Astrocyte (in vitro differentiated cells and primary cell): ENCODE measurements at regions not wholly inside any gene's neighbourhood (a gene's known extent, or its start where the extent isn't known, plus 50 kb on each side); places are given as distances from the start of the nearest gene placed in this dataset.
A peak's percentile ranks its signal among the peaks of the same experiment; 100 is the strongest.

Experiments
- DNase-seq: peaks from one replicate; pipeline ENCODE4 v3.0.0-alpha.2; 2010; ENCODE audit warnings: low read depth
- FAIRE-seq: peaks from 2 replicates; lab custom pipeline; 2011; peaks lifted over from hg19 to GRCh38; lab: Jason Lieb, UNC
- H2AFZ ChIP-seq: 2 replicates; pipeline ENCODE4 v1.6.0; 2012; ENCODE audit warnings: low read depth, low read length, inconsistent platforms
- H3K27ac ChIP-seq: 2 replicates; pipeline ENCODE4 v1.5.1; 2011; ENCODE audit warnings: low read depth, low read length, inconsistent platforms
- H3K27me3 ChIP-seq: 2 replicates; pipeline ENCODE4 v1.6.0; 2011; ENCODE audit warnings: low read length, inconsistent platforms; ENCODE audit not compliant: insufficient read depth
- H3K36me3 ChIP-seq: 2 replicates; pipeline ENCODE4 v1.5.1; 2011; ENCODE audit warnings: low read length, inconsistent platforms; ENCODE audit not compliant: insufficient read depth
- H3K4me1 ChIP-seq: 2 replicates; pipeline ENCODE4 v1.5.1; 2011; ENCODE audit warnings: low read length, inconsistent platforms; ENCODE audit not compliant: insufficient read depth
- H3K4me2 ChIP-seq: 2 replicates; pipeline ENCODE4 v1.6.0; 2012; ENCODE audit warnings: low read length, inconsistent platforms
- H3K4me3 ChIP-seq: 2 replicates; pipeline ENCODE4 v1.5.1; 2011; ENCODE audit warnings: low read depth, mild to moderate bottlenecking, low read length, inconsistent platforms; ENCODE audit not compliant: insufficient read depth
- H3K79me2 ChIP-seq: 2 replicates; pipeline ENCODE4 v1.6.0; 2012; ENCODE audit warnings: mild to moderate bottlenecking, low read length, inconsistent platforms; ENCODE audit not compliant: insufficient read depth
- H3K9ac ChIP-seq: 2 replicates; pipeline ENCODE4 v1.6.0; 2012; ENCODE audit warnings: mild to moderate bottlenecking, low read length, inconsistent platforms
- H3K9me3 ChIP-seq: 2 replicates; pipeline ENCODE4 v1.5.1; 2012; ENCODE audit warnings: low read depth, mild to moderate bottlenecking, low read length, inconsistent platforms; ENCODE audit not compliant: insufficient read depth
- H4K20me1 ChIP-seq: 2 replicates; pipeline ENCODE4 v1.6.0; 2012; ENCODE audit warnings: low read length, inconsistent platforms; ENCODE audit not compliant: insufficient read depth
- H3K27ac Mint-ChIP-seq: one replicate; pipeline ENCODE4 v1.8.0; 2021; ENCODE audit warnings: mild to moderate bottlenecking, mixed read lengths; ENCODE audit not compliant: unreplicated experiment
- H3K27me3 Mint-ChIP-seq: one replicate; pipeline ENCODE4 v1.8.0; 2021; ENCODE audit warnings: low read depth, mixed read lengths; ENCODE audit not compliant: unreplicated experiment
- H3K36me3 Mint-ChIP-seq: one replicate; pipeline ENCODE4 v1.8.0; 2021; ENCODE audit warnings: low read depth, mixed read lengths; ENCODE audit not compliant: unreplicated experiment
- H3K4me1 Mint-ChIP-seq: one replicate; pipeline ENCODE4 v1.8.0; 2021; ENCODE audit warnings: low read depth, mixed read lengths; ENCODE audit not compliant: unreplicated experiment
- H3K4me3 Mint-ChIP-seq: one replicate; pipeline ENCODE4 v1.8.0; 2021; ENCODE audit warnings: mild to moderate bottlenecking, moderate library complexity, mixed read lengths; ENCODE audit not compliant: unreplicated experiment
- H3K9me3 Mint-ChIP-seq: one replicate; pipeline ENCODE4 v1.8.0; 2021; ENCODE audit warnings: mild to moderate bottlenecking, mixed read lengths; ENCODE audit not compliant: unreplicated experiment
- EZH2 ChIP-seq: IDR thresholded peaks from 2 replicates; pipeline ENCODE4 v1.6.1; 2012; ENCODE audit warnings: mild to moderate bottlenecking, low read length, inconsistent platforms; ENCODE audit not compliant: insufficient read depth
- TF ChIP-seq, protein P1 (sequence below): IDR thresholded peaks from 2 replicates; pipeline ENCODE4 v1.5.1; 2011; ENCODE audit warnings: low read depth, mild to moderate bottlenecking, inconsistent platforms, low read length, moderate library complexity; ENCODE audit not compliant: insufficient read depth

DNA sequence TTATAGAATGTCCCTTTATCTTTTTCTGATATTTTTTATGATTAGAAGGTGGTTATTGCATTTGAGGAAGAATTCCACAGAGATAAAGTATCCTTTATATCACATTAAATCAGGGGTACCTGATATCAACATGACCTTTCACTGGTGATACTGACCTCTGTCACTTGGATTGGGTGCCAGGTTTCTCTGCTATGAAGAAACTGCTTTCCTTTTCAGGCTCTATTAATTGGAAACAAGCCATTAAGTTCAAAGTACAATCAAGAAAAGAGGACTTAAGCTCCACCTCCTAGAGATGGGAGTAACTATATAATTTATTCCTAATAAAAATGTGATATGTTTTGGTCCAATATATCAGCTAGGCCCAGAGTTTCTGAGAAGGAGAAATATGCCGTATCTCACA lies 514.6 kb upstream of the TYRP1 start:
- FAIRE-seq, result no peak
- H3K27ac Mint-ChIP-seq, result no peak overlapping the region
- no peak overlapping the region for H3K27ac ChIP-seq
- H3K9ac ChIP-seq, result no peak overlapping the region
- no peaks in the 10 kb centered on the region for H3K9me3 ChIP-seq
- no peak for TF ChIP-seq EZH2
- no peak overlapping the region for H3K4me3 ChIP-seq
- H3K36me3 Mint-ChIP-seq, result peaks cover 1% of the 10 kb centered on the region
- no peaks in the 10 kb centered on the region for H3K79me2 ChIP-seq
- no peak for DNase-seq
- H3K36me3 ChIP-seq, result no peaks in the 10 kb centered on the region
- H3K4me3 Mint-ChIP-seq, result no peak overlapping the region
- H3K4me2 ChIP-seq, result no peak overlapping the region
- H4K20me1 ChIP-seq, result no peaks in the 10 kb centered on the region
- H3K4me1 ChIP-seq, result no peaks in the 10 kb centered on the region
- H2AFZ ChIP-seq, result no peak overlapping the region
- H3K9me3 Mint-ChIP-seq, result no peaks in the 10 kb centered on the region
- H3K27me3 Mint-ChIP-seq, result no peaks in the 10 kb centered on the region
- peaks cover 10% of the 10 kb centered on the region for H3K4me1 Mint-ChIP-seq
- H3K27me3 ChIP-seq, result no peaks in the 10 kb centered on the region

DNA sequence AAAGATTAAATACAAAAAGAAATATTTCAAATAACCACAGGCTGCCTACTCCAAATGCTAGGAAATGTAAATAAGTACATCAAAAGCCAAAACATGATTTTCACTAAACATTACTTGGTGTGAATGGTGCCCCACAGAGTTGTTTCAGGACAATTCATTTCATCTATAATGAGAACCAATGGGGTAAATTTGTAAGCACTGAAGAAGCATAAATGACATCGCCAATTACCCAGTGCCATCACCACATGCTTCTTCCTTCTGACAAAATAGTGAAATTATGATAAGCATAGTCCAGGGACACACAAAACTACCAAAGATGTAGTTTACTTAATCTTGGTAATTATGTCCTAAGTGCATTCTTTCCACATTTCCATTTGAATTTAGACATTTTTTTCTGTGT lies 510.4 kb upstream of the TYRP1 start:
- Histone ChIP-seq H2AFZ (no peak overlapping the region), H3K4me2 (no peak overlapping the region), H3K79me2 (no peaks in the 10 kb centered on the region), H3K27me3 (no peaks in the 10 kb centered on the region), H3K27ac (no peak overlapping the region), H3K4me1 (no peaks in the 10 kb centered on the region), H3K9me3 (no peaks in the 10 kb centered on the region), H3K9ac (no peak overlapping the region), H3K36me3 (no peaks in the 10 kb centered on the region), H4K20me1 (no peaks in the 10 kb centered on the region), H3K4me3 (no peak overlapping the region)
- H3K4me3 Mint-ChIP-seq, result no peak overlapping the region
- H3K9me3 Mint-ChIP-seq, result no peaks in the 10 kb centered on the region
- FAIRE-seq, result no peak
- no peaks in the 10 kb centered on the region for H3K36me3 Mint-ChIP-seq
- no peak for DNase-seq
- no peak for TF ChIP-seq EZH2
- TF ChIP-seq, protein P1, sequence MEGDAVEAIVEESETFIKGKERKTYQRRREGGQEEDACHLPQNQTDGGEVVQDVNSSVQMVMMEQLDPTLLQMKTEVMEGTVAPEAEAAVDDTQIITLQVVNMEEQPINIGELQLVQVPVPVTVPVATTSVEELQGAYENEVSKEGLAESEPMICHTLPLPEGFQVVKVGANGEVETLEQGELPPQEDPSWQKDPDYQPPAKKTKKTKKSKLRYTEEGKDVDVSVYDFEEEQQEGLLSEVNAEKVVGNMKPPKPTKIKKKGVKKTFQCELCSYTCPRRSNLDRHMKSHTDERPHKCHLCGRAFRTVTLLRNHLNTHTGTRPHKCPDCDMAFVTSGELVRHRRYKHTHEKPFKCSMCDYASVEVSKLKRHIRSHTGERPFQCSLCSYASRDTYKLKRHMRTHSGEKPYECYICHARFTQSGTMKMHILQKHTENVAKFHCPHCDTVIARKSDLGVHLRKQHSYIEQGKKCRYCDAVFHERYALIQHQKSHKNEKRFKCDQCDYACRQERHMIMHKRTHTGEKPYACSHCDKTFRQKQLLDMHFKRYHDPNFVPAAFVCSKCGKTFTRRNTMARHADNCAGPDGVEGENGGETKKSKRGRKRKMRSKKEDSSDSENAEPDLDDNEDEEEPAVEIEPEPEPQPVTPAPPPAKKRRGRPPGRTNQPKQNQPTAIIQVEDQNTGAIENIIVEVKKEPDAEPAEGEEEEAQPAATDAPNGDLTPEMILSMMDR, result no peak
- peaks cover 27% of the 10 kb centered on the region for H3K4me1 Mint-ChIP-seq
- peak overlapping the region; percentile 87 for H3K27ac Mint-ChIP-seq
- no peaks in the 10 kb centered on the region for H3K27me3 Mint-ChIP-seq

DNA sequence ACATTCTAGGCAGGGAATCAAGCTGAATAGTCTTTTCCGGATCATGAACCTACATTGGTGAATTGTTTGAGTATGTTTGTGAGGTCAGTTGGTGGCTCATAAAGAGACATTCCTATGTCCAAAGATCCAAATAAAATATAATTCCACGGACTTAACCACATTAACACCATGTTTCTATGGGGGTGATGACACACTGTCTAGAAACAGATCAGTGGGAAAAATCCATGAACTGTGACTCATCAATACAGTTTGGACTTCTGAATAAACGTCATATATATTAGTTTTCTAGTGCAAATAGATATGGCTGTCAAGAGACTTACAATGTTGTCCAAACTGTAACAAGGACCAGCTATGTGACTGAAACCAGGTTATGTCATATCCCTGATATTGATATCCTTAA lies 509.9 kb upstream of the TYRP1 start:
- no peaks in the 10 kb centered on the region for H4K20me1 ChIP-seq
- no peak overlapping the region for H3K4me3 ChIP-seq
- Mint-ChIP-seq H3K27me3 (no peaks in the 10 kb centered on the region), H3K4me3 (no peak overlapping the region), H3K4me1 (peaks cover 27% of the 10 kb centered on the region), H3K36me3 (no peaks in the 10 kb centered on the region), H3K27ac (peak overlapping the region; percentile 87), H3K9me3 (no peaks in the 10 kb centered on the region)
- H3K4me1 ChIP-seq, result no peaks in the 10 kb centered on the region
- no peaks in the 10 kb centered on the region for H3K9me3 ChIP-seq
- TF ChIP-seq, protein P1, result no peak
- no peak for TF ChIP-seq EZH2
- DNase-seq, result no peak
- no peak overlapping the region for H3K4me2 ChIP-seq
- no peaks in the 10 kb centered on the region for H3K79me2 ChIP-seq
- no peak overlapping the region for H3K9ac ChIP-seq
- no peak overlapping the region for H2AFZ ChIP-seq
- no peaks in the 10 kb centered on the region for H3K36me3 ChIP-seq
- no peak overlapping the region for H3K27ac ChIP-seq
- no peaks in the 10 kb centered on the region for H3K27me3 ChIP-seq
- FAIRE-seq, result no peak
